K562 (cell line): ENCODE measurements at regions not wholly inside any gene's neighbourhood (a gene's known extent, or its start where the extent isn't known, plus 50 kb on each side); places are given as distances from the start of the nearest gene placed in this dataset.

Experiments
- ATAC-seq: fragments of 200-7000 bp; cut with Tn5 transposase; 3 replicates; pipeline ENCODE4 v1.9.1; 2020; ENCODE audit warnings: moderate library complexity
- BruUV-seq: library from RNA; stranded (reverse); fragments of 400-500 nt; replicated peaks from 2 replicates; lab custom pipeline; 2021; lab: Mats Ljungman, UMichigan
- CTCF ChIA-PET: fragments of 300-600 bp; formaldehyde crosslinking; extraction: SDS; loops from one replicate; lab custom pipeline; 2021; ENCODE audit warnings: low intra/inter-chr PET ratio; lab: Yijun Ruan, JAX
- POLR2A ChIA-PET: fragments of 300-600, 350-650 bp; sonication (Branson Sonifier 250); formaldehyde crosslinking; extraction: SDS; loops from one replicate; lab custom pipeline; 2021; ENCODE audit warnings: antibody characterized with exemption, inconsistent platforms; lab: Yijun Ruan, JAX
- DNase-seq, 4 experiments: peaks; one replicate each; pipeline versions ENCODE4 v3.0.0 to v3.0.0-alpha.2; 2011 to 2018; ENCODE audit warnings: low spot score in 3 of 4, mixed read lengths in 3 of 4; ENCODE audit errors: extremely low read depth in 1 of 4
- FAIRE-seq: peaks from 2 replicates; lab custom pipeline; 2011; peaks lifted over from hg19 to GRCh38; lab: Jason Lieb, UNC
- H2AFZ ChIP-seq: 2 replicates; pipeline ENCODE4 v1.6.0; 2011; ENCODE audit warnings: low read depth, low read length, control low read depth, inconsistent platforms
- H3K27ac ChIP-seq: fragments of 200-600 bp; 3 replicates; pipeline ENCODE4 v1.8.0; 2011; ENCODE audit warnings: low read depth, mild to moderate bottlenecking, control low read depth, inconsistent platforms, low read length, moderate library complexity, mixed read lengths; ENCODE audit errors: extremely low read depth
- H3K27me3 ChIP-seq, 2 experiments: fragments of 300-600 bp in 1 of 2; 2 replicates in 1 of 2; 3 replicates in 1 of 2; pipeline versions ENCODE4 v1.6.0 to v1.8.0; 2011; ENCODE audit warnings: inconsistent platforms in 2 of 2, low read length in 2 of 2, mild to moderate bottlenecking in 1 of 2, mixed read lengths in 1 of 2, moderate library complexity in 1 of 2; ENCODE audit not compliant: control insufficient read depth in 2 of 2, insufficient read depth in 2 of 2
- H3K36me3 ChIP-seq: fragments of 300-600 bp; 3 replicates; pipeline ENCODE4 v1.8.0; 2011; ENCODE audit warnings: mild to moderate bottlenecking, low read length, inconsistent platforms; ENCODE audit not compliant: control insufficient read depth, insufficient read depth
- H3K4me1 ChIP-seq, 2 experiments: fragments of 200-600 bp in 1 of 2; replicated peaks in 1 of 2; 2 replicates in 1 of 2; 3 replicates in 1 of 2; pipeline versions ENCODE4 v1.5.1 to v1.8.0; 2011; ENCODE audit warnings: inconsistent platforms in 2 of 2, low read length in 2 of 2, mild to moderate bottlenecking in 1 of 2, mixed read lengths in 1 of 2, moderate library complexity in 1 of 2; ENCODE audit not compliant: control insufficient read depth in 2 of 2, insufficient read depth in 2 of 2
- H3K4me2 ChIP-seq: 2 replicates; pipeline ENCODE4 v1.6.1; 2011; ENCODE audit warnings: low read length, control low read depth, inconsistent platforms, mixed read lengths; ENCODE audit not compliant: insufficient read depth
- H3K4me3 ChIP-seq: fragments of 200-600 bp; sonication (generic), shearing (Covaris generic); 2 replicates; pipeline ENCODE4 v1.5.1; 2016; ENCODE audit warnings: control low read depth, inconsistent platforms
- H3K79me2 ChIP-seq: fragments of 200-600 bp; 3 replicates; pipeline ENCODE4 v1.8.0; 2011; ENCODE audit warnings: low read length, inconsistent platforms; ENCODE audit not compliant: control insufficient read depth, insufficient read depth
- H3K9ac ChIP-seq, 2 experiments: 2 replicates each; pipeline versions ENCODE4 v1.6.0 to v1.6.1; 2011; ENCODE audit warnings: low read depth in 2 of 2, low read length in 2 of 2, control low read depth in 1 of 2, inconsistent platforms in 1 of 2, mild to moderate bottlenecking in 1 of 2, mixed read lengths in 1 of 2; ENCODE audit not compliant: insufficient read depth in 1 of 2
- H3K9me1 ChIP-seq: one replicate; pipeline ENCODE4 v1.6.0; 2011; ENCODE audit warnings: inconsistent platforms, mild to moderate bottlenecking, low read length, moderate library complexity; ENCODE audit not compliant: control insufficient read depth, insufficient read depth
- H3K9me3 ChIP-seq: replicated peaks from 2 replicates; pipeline ENCODE4 v1.5.1; 2011; ENCODE audit warnings: low read depth, low read length, inconsistent platforms; ENCODE audit not compliant: control insufficient read depth, insufficient read depth
- H4K20me1 ChIP-seq: replicated peaks from 2 replicates; pipeline ENCODE4 v1.6.1; 2011; ENCODE audit warnings: low read length, inconsistent platforms, mixed read lengths; ENCODE audit not compliant: control insufficient read depth, insufficient read depth
- CBX5 ChIP-seq: IDR thresholded peaks from 2 replicates; pipeline ENCODE4 v1.6.1; 2014; ENCODE audit warnings: low read depth, borderline replicate concordance
- ELK1 ChIP-seq: sonication (generic); formaldehyde crosslinking; IDR thresholded peaks from 2 replicates; pipeline ENCODE4 v1.8.1; 2022; ENCODE audit warnings: missing genetic modification reagents
- EZH2 ChIP-seq: IDR thresholded peaks from 2 replicates; pipeline ENCODE4 v1.6.1; 2012; ENCODE audit warnings: low read depth, mild to moderate bottlenecking, inconsistent platforms, low read length, borderline replicate concordance
- NELFE ChIP-seq: IDR thresholded peaks from 2 replicates; pipeline ENCODE4 v1.6.1; 2011; ENCODE audit warnings: mild to moderate bottlenecking; ENCODE audit not compliant: insufficient read depth, insufficient read length
- NR2C1 ChIP-seq, 2 experiments: fragments of 450-650 bp; IDR thresholded peaks; 2 replicates each; pipeline ENCODE4 v1.6.1; 2017; ENCODE audit warnings: mild to moderate bottlenecking in 2 of 2, antibody characterized with exemption in 1 of 2, inconsistent platforms in 1 of 2, missing compliant biosample characterization in 1 of 2, missing genetic modification characterization in 1 of 2
- PHTF2 ChIP-seq: fragments of 250-450 bp; sonication (Bioruptor Pico); IDR thresholded peaks from 2 replicates; pipeline ENCODE4 v1.5.0; 2021; ENCODE audit warnings: mild to moderate bottlenecking
- POLR2AphosphoS5 ChIP-seq: IDR thresholded peaks from 2 replicates; pipeline ENCODE4 v1.6.1; 2011; ENCODE audit warnings: mild to moderate bottlenecking, low read depth, low read length, moderate library complexity; ENCODE audit not compliant: control insufficient read depth, insufficient read depth
- PRPF4 ChIP-seq: fragments of 200-400 bp; formaldehyde crosslinking; IDR thresholded peaks from one replicate; pipeline ENCODE4 v1.6.1; 2017; ENCODE audit warnings: low read length, low read depth, mild to moderate bottlenecking; ENCODE audit not compliant: insufficient read depth, poor library complexity, severe bottlenecking
- RFX5 ChIP-seq: IDR thresholded peaks from 2 replicates; pipeline ENCODE4 v1.6.1; 2011; ENCODE audit warnings: low read depth, mild to moderate bottlenecking, improper control_type of control experiment, low read length
- TRIM28 ChIP-seq: fragments of 450-650 bp; IDR thresholded peaks from 2 replicates; pipeline ENCODE4 v1.6.1; 2017
- ZNF263 ChIP-seq: sonication (generic); formaldehyde crosslinking; IDR thresholded peaks from 2 replicates; pipeline ENCODE4 v1.8.0; 2022; ENCODE audit warnings: mild to moderate bottlenecking, missing genetic modification reagents, borderline replicate concordance
- ZNF274 ChIP-seq: IDR thresholded peaks from 2 replicates; pipeline ENCODE4 v1.6.1; 2011; ENCODE audit warnings: low read depth, mild to moderate bottlenecking, low read length, moderate library complexity, borderline replicate concordance
- ZNF408 ChIP-seq: fragments of 250-450 bp; sonication (Bioruptor Pico); IDR thresholded peaks from 2 replicates; pipeline ENCODE4 v1.4.0; 2020; ENCODE audit warnings: low read depth, mild to moderate bottlenecking, moderate library complexity
- WGBS: fragments of 100-300 bp; shearing (Covaris generic); methylation state at CpG from one replicate; pipeline ENCODE4 v1.1.6; 2016; ENCODE audit warnings: low coverage, mixed read lengths; ENCODE audit not compliant: insufficient coverage; ENCODE audit errors: missing lambda C conversion rate; 5-methylcytosine and 5-hydroxymethylcytosine counted together
- in situ Hi-C: fragments of 300-500 bp; cut with MboI; formaldehyde crosslinking; loops from 4 replicates; pipeline ENCODE4 v1.15.0; 2018; ENCODE audit warnings: inconsistent platforms, mixed read lengths
- intact Hi-C: fragments of 100-400 bp; cut with micrococcal nuclease; formaldehyde crosslinking; loops from 2 replicates; pipeline ENCODE4 v1.14.2; 2022
- TF ChIP-seq, protein P1 (sequence below): fragments of 450-650 bp; formaldehyde crosslinking; conservative IDR thresholded peaks from 2 replicates; pipeline ENCODE4 v1.4.0; 2022; ENCODE audit warnings: mild to moderate bottlenecking, missing genetic modification characterization
- TF ChIP-seq, protein P2 (sequence below): sonication (generic); formaldehyde crosslinking; IDR thresholded peaks from 2 replicates; pipeline ENCODE4 v1.8.0; 2022; ENCODE audit warnings: mild to moderate bottlenecking, missing genetic modification reagents
- TF ChIP-seq, protein P3 (sequence below): fragments of 450-650 bp; IDR thresholded peaks from 2 replicates; pipeline ENCODE4 v1.6.1; 2014; ENCODE audit warnings: low read depth, mild to moderate bottlenecking, moderate library complexity, borderline replicate concordance

- WGBS, result 25% methylated on average over 1 of the region's 4 CpGs
- no TSS peak for BruUV-seq
- Histone ChIP-seq H3K4me3 (no peak overlapping the region), H2AFZ (no peak overlapping the region), H3K36me3 (no peaks in the 10 kb centered on the region), H3K79me2 (no peaks in the 10 kb centered on the region), H3K9me1 (no peaks in the 10 kb centered on the region), H4K20me1 (no peaks in the 10 kb centered on the region), H3K4me1 (no peaks in the 10 kb centered on the region), H3K9ac (no peak overlapping the region), H3K4me2 (no peak overlapping the region), H3K9me3 (no peaks in the 10 kb centered on the region), H3K27ac (no peak overlapping the region), H3K27me3 (no peaks in the 10 kb centered on the region)
- CTCF ChIA-PET, result no interaction called here
- FAIRE-seq (no peak), ATAC-seq (no peak), DNase-seq (no peak)
- intact Hi-C loops (no loop called here), in situ Hi-C loops (no loop called here)
- POLR2A ChIA-PET, result interaction anchor here (0.9 kb wide), 1 partner anchor 10 kb away, joined by 3 read pairs; no protein-coding TSS in a partner anchor
- TF ChIP-seq EZH2, result no peak
- no peak for TF ChIP-seq ZNF274
- TF ChIP-seq POLR2AphosphoS5, result no peak
- TF ChIP-seq PRPF4, result no peak
- TF ChIP-seq, protein P1, sequence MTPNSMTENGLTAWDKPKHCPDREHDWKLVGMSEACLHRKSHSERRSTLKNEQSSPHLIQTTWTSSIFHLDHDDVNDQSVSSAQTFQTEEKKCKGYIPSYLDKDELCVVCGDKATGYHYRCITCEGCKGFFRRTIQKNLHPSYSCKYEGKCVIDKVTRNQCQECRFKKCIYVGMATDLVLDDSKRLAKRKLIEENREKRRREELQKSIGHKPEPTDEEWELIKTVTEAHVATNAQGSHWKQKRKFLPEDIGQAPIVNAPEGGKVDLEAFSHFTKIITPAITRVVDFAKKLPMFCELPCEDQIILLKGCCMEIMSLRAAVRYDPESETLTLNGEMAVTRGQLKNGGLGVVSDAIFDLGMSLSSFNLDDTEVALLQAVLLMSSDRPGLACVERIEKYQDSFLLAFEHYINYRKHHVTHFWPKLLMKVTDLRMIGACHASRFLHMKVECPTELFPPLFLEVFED (CRISPR knock-in tag), result no peak
- no peak for TF ChIP-seq ZNF263 (CRISPR knock-in tag)
- no peak for TF ChIP-seq CBX5
- TF ChIP-seq TRIM28, result no peak
- TF ChIP-seq, protein P2, sequence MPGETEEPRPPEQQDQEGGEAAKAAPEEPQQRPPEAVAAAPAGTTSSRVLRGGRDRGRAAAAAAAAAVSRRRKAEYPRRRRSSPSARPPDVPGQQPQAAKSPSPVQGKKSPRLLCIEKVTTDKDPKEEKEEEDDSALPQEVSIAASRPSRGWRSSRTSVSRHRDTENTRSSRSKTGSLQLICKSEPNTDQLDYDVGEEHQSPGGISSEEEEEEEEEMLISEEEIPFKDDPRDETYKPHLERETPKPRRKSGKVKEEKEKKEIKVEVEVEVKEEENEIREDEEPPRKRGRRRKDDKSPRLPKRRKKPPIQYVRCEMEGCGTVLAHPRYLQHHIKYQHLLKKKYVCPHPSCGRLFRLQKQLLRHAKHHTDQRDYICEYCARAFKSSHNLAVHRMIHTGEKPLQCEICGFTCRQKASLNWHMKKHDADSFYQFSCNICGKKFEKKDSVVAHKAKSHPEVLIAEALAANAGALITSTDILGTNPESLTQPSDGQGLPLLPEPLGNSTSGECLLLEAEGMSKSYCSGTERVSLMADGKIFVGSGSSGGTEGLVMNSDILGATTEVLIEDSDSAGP (CRISPR knock-in tag), result no peak
- TF ChIP-seq ZNF408 (CRISPR knock-in tag), result no peak
- TF ChIP-seq, protein P3, sequence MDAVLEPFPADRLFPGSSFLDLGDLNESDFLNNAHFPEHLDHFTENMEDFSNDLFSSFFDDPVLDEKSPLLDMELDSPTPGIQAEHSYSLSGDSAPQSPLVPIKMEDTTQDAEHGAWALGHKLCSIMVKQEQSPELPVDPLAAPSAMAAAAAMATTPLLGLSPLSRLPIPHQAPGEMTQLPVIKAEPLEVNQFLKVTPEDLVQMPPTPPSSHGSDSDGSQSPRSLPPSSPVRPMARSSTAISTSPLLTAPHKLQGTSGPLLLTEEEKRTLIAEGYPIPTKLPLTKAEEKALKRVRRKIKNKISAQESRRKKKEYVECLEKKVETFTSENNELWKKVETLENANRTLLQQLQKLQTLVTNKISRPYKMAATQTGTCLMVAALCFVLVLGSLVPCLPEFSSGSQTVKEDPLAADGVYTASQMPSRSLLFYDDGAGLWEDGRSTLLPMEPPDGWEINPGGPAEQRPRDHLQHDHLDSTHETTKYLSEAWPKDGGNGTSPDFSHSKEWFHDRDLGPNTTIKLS, result no peak
- no peak for TF ChIP-seq NELFE
- TF ChIP-seq ELK1, result no peak
- no peak for TF ChIP-seq NR2C1 (IDR thresholded peaks at IDR 0.05)
- TF ChIP-seq NR2C1 (tag; IDR thresholded peaks at IDR 0.05), result no peak
- TF ChIP-seq RFX5, result no peak
- no peak for TF ChIP-seq PHTF2 (CRISPR knock-in tag)
These were observed 352.1 kb downstream of the SHQ1 start for GRCh38 chr3:72496051-72496670.
